ENCODE measurements at regions not wholly inside any gene's neighbourhood (a gene's known extent, or its start where the extent isn't known, plus 50 kb on each side); places are given as distances from the start of the nearest gene placed in this dataset.

DNA sequence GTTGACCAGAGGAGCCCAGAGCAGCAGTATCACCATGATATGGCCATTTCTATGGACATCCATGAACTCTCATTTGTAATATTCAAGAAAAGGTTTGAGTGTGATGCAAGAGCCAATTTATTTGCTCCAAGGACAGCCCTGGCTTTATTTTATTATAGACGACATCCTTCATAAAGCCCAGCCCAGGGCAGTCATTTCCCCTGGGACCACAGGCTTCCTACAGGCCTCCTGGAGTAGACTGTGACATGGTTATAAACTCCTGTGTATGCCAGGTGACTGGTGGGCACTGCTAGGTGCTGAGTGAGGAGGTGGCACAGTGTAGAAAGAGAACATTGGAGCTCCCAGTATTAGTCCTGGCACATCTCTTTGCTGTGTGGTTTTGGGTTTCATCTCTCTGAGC, 120.9 kb downstream of the UTP18 start:
- TF ChIP-seq SIN3A (IDR thresholded peaks at IDR 0.05; ENCODE audit: borderline replicate concordance, insufficient read depth, low read length) (no peak), POLR2AphosphoS5 (IDR thresholded peaks at IDR 0.05; ENCODE audit: low read depth, low read length) (no peak), TAF1 (IDR thresholded peaks at IDR 0.05; ENCODE audit: borderline replicate concordance, insufficient read depth, low read length) (no peak)
- TF ChIP-seq, protein P1, sequence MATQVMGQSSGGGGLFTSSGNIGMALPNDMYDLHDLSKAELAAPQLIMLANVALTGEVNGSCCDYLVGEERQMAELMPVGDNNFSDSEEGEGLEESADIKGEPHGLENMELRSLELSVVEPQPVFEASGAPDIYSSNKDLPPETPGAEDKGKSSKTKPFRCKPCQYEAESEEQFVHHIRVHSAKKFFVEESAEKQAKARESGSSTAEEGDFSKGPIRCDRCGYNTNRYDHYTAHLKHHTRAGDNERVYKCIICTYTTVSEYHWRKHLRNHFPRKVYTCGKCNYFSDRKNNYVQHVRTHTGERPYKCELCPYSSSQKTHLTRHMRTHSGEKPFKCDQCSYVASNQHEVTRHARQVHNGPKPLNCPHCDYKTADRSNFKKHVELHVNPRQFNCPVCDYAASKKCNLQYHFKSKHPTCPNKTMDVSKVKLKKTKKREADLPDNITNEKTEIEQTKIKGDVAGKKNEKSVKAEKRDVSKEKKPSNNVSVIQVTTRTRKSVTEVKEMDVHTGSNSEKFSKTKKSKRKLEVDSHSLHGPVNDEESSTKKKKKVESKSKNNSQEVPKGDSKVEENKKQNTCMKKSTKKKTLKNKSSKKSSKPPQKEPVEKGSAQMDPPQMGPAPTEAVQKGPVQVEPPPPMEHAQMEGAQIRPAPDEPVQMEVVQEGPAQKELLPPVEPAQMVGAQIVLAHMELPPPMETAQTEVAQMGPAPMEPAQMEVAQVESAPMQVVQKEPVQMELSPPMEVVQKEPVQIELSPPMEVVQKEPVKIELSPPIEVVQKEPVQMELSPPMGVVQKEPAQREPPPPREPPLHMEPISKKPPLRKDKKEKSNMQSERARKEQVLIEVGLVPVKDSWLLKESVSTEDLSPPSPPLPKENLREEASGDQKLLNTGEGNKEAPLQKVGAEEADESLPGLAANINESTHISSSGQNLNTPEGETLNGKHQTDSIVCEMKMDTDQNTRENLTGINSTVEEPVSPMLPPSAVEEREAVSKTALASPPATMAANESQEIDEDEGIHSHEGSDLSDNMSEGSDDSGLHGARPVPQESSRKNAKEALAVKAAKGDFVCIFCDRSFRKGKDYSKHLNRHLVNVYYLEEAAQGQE (IDR thresholded peaks at IDR 0.05; ENCODE audit: insufficient read depth in 1 of 2, low read depth in 2 of 2, low read length in 2 of 2): no peak
